IPS-15b (cell line): ENCODE measurements at regions not wholly inside any gene's neighbourhood (a gene's known extent, or its start where the extent isn't known, plus 50 kb on each side); places are given as distances from the start of the nearest gene placed in this dataset.

Experiments
- H3K27me3 ChIP-seq: one replicate; pipeline ENCODE4 v1.6.1; 2013; ENCODE audit warnings: low read length; ENCODE audit not compliant: control insufficient read depth, insufficient read depth
- H3K36me3 ChIP-seq: one replicate; pipeline ENCODE4 v1.6.1; 2013; ENCODE audit warnings: low read length; ENCODE audit not compliant: control insufficient read depth, insufficient read depth
- H3K4me1 ChIP-seq: one replicate; pipeline ENCODE4 v1.6.1; 2013; ENCODE audit warnings: mild to moderate bottlenecking, low read length; ENCODE audit not compliant: control insufficient read depth, insufficient read depth
- H3K4me3 ChIP-seq: one replicate; pipeline ENCODE4 v1.5.1; 2013; ENCODE audit warnings: low read depth, low read length
- H3K9ac ChIP-seq: one replicate; pipeline ENCODE4 v1.6.1; 2013; ENCODE audit warnings: low read depth, mild to moderate bottlenecking, low read length
- H3K9me3 ChIP-seq: one replicate; pipeline ENCODE4 v1.6.1; 2013; ENCODE audit warnings: mild to moderate bottlenecking, low read length; ENCODE audit not compliant: control insufficient read depth, insufficient read depth

- Histone ChIP-seq H3K4me3 (no peak overlapping the region), H3K9ac (no peak overlapping the region), H3K4me1 (no peaks in the 10 kb centered on the region), H3K9me3 (no peaks in the 10 kb centered on the region), H3K36me3 (no peaks in the 10 kb centered on the region), H3K27me3 (no peaks in the 10 kb centered on the region)
Measured at GRCh38 chr9:13769006-13769405, 489.5 kb upstream of the MPDZ start.

GRCh38 chr9:13762209-13762608 lies 482.7 kb upstream of the MPDZ start:
- no peak overlapping the region for H3K4me3 ChIP-seq
- no peaks in the 10 kb centered on the region for H3K36me3 ChIP-seq
- no peaks in the 10 kb centered on the region for H3K27me3 ChIP-seq
- H3K9me3 ChIP-seq: no peaks in the 10 kb centered on the region
- H3K4me1 ChIP-seq: no peaks in the 10 kb centered on the region
- H3K9ac ChIP-seq: no peak overlapping the region

- no peak overlapping the region for H3K9ac ChIP-seq
Measured at GRCh38 chr9:13759551-13759950, 480.1 kb upstream of the MPDZ start.

GRCh38 chr9:13758936-13759335 lies 479.4 kb upstream of the MPDZ start:
- no peaks in the 10 kb centered on the region for H3K9me3 ChIP-seq
- H3K9ac ChIP-seq: no peak overlapping the region
- no peaks in the 10 kb centered on the region for H3K27me3 ChIP-seq
- H3K4me3 ChIP-seq: no peak overlapping the region
- H3K4me1 ChIP-seq: no peaks in the 10 kb centered on the region
- H3K36me3 ChIP-seq: no peaks in the 10 kb centered on the region

More at GRCh38 chr9:13759551-13759950, 480.1 kb upstream of the MPDZ start:
- Histone ChIP-seq H3K36me3 (no peaks in the 10 kb centered on the region), H3K4me3 (no peak overlapping the region), H3K9me3 (no peaks in the 10 kb centered on the region), H3K27me3 (no peaks in the 10 kb centered on the region), H3K4me1 (no peaks in the 10 kb centered on the region)

- Histone ChIP-seq H3K9me3 (no peaks in the 10 kb centered on the region), H3K36me3 (no peaks in the 10 kb centered on the region), H3K4me3 (no peak overlapping the region), H3K4me1 (no peaks in the 10 kb centered on the region), H3K9ac (no peak overlapping the region), H3K27me3 (no peaks in the 10 kb centered on the region)
Measured at GRCh38 chr9:13756943-13757342, 477.5 kb upstream of the MPDZ start.

- Histone ChIP-seq H3K4me1 (no peaks in the 10 kb centered on the region), H3K36me3 (no peaks in the 10 kb centered on the region), H3K9ac (no peak overlapping the region), H3K9me3 (no peaks in the 10 kb centered on the region), H3K4me3 (no peak overlapping the region), H3K27me3 (no peaks in the 10 kb centered on the region)
Measured at GRCh38 chr9:13755551-13755950, 476.1 kb upstream of the MPDZ start.

GRCh38 chr9:13750639-13751038 lies 471.1 kb upstream of the MPDZ start:
- Histone ChIP-seq H3K27me3 (no peaks in the 10 kb centered on the region), H3K36me3 (no peaks in the 10 kb centered on the region), H3K4me1 (no peaks in the 10 kb centered on the region), H3K4me3 (no peak overlapping the region), H3K9me3 (no peaks in the 10 kb centered on the region), H3K9ac (no peak overlapping the region)

- H3K9me3 ChIP-seq: no peaks in the 10 kb centered on the region
- H3K9ac ChIP-seq: no peak overlapping the region
- no peaks in the 10 kb centered on the region for H3K27me3 ChIP-seq
- no peaks in the 10 kb centered on the region for H3K4me1 ChIP-seq
- no peaks in the 10 kb centered on the region for H3K36me3 ChIP-seq
- H3K4me3 ChIP-seq: no peak overlapping the region
Measured at GRCh38 chr9:13750061-13750460, 470.6 kb upstream of the MPDZ start.

- no peak overlapping the region for H3K9ac ChIP-seq
- no peaks in the 10 kb centered on the region for H3K36me3 ChIP-seq
- H3K9me3 ChIP-seq: no peaks in the 10 kb centered on the region
- no peaks in the 10 kb centered on the region for H3K4me1 ChIP-seq
- H3K27me3 ChIP-seq: no peaks in the 10 kb centered on the region
- H3K4me3 ChIP-seq: no peak overlapping the region
Measured at GRCh38 chr9:13746876-13747275, 467.4 kb upstream of the MPDZ start.

GRCh38 chr9:13744261-13744901 lies 464.9 kb upstream of the MPDZ start:
- Histone ChIP-seq H3K4me1 (no peaks in the 10 kb centered on the region), H3K9ac (no peak overlapping the region), H3K36me3 (no peaks in the 10 kb centered on the region), H3K9me3 (no peaks in the 10 kb centered on the region), H3K4me3 (no peak overlapping the region), H3K27me3 (no peaks in the 10 kb centered on the region)

- no peak overlapping the region for H3K4me3 ChIP-seq
Measured at GRCh38 chr9:13737885-13738284, 458.4 kb upstream of the MPDZ start.

GRCh38 chr9:13735181-13735580 lies 455.7 kb upstream of the MPDZ start:
- no peaks in the 10 kb centered on the region for H3K9me3 ChIP-seq

More at GRCh38 chr9:13737885-13738284, 458.4 kb upstream of the MPDZ start:
- H3K27me3 ChIP-seq: no peaks in the 10 kb centered on the region
- H3K9me3 ChIP-seq: no peaks in the 10 kb centered on the region
- H3K36me3 ChIP-seq: no peaks in the 10 kb centered on the region
- no peak overlapping the region for H3K9ac ChIP-seq
- H3K4me1 ChIP-seq: no peaks in the 10 kb centered on the region

More at GRCh38 chr9:13735181-13735580, 455.7 kb upstream of the MPDZ start:
- Histone ChIP-seq H3K27me3 (no peaks in the 10 kb centered on the region), H3K4me1 (no peaks in the 10 kb centered on the region), H3K9ac (no peak overlapping the region), H3K36me3 (no peaks in the 10 kb centered on the region), H3K4me3 (no peak overlapping the region)
